Endothelial cell of umbilical vein (primary cell): ENCODE measurements at regions not wholly inside any gene's neighbourhood (a gene's known extent, or its start where the extent isn't known, plus 50 kb on each side); places are given as distances from the start of the nearest gene placed in this dataset.

Experiments used
- BruUV-seq: library from RNA; stranded (reverse); fragments of 400-500 nt; replicated peaks from 2 replicates; lab custom pipeline; 2021; lab: Mats Ljungman, UMichigan
- CTCF ChIA-PET: fragments of 300-600, 350-600 bp; sonication (Branson Sonifier 250); formaldehyde crosslinking; loops from one replicate; lab custom pipeline; 2021; ENCODE audit warnings: antibody characterized with exemption, inconsistent platforms; lab: Charles Lee
- POLR2A ChIA-PET: fragments of 300-600, 350-600 bp; sonication (Branson Sonifier 250); formaldehyde crosslinking; loops from one replicate; lab custom pipeline; 2021; ENCODE audit warnings: antibody characterized with exemption, inconsistent platforms; lab: Charles Lee
- DNase-seq: peaks from one replicate; pipeline ENCODE4 v3.0.0-alpha.2; 2011; ENCODE audit warnings: low read depth, low spot score
- FAIRE-seq: peaks from 2 replicates; lab custom pipeline; 2011; peaks lifted over from hg19 to GRCh38; lab: Jason Lieb, UNC
- H2AFZ ChIP-seq: 2 replicates; pipeline ENCODE4 v1.6.0; 2012; ENCODE audit warnings: low read depth, low read length, control low read depth, inconsistent platforms
- H3K27ac ChIP-seq: 2 replicates; pipeline ENCODE4 v1.5.1; 2011; ENCODE audit warnings: low read depth, mild to moderate bottlenecking, control low read depth, low read length, moderate library complexity; ENCODE audit not compliant: insufficient read depth
- H3K27me3 ChIP-seq, 2 experiments: 2 replicates each; pipeline versions ENCODE4 v1.6.0 to v1.6.1; 2011; ENCODE audit warnings: low read length in 2 of 2, mixed read lengths in 1 of 2; ENCODE audit not compliant: control insufficient read depth in 2 of 2, insufficient read depth in 2 of 2
- H3K36me3 ChIP-seq, 2 experiments: 2 replicates in 1 of 2; 3 replicates in 1 of 2; pipeline ENCODE4 v1.5.1; 2011; ENCODE audit warnings: low read length in 2 of 2, mild to moderate bottlenecking in 1 of 2, moderate library complexity in 1 of 2; ENCODE audit not compliant: control insufficient read depth in 2 of 2, insufficient read depth in 2 of 2; ENCODE audit errors: extremely low read depth in 1 of 2
- H3K4me1 ChIP-seq: 3 replicates; pipeline ENCODE4 v1.5.1; 2011; ENCODE audit warnings: mild to moderate bottlenecking, low read length; ENCODE audit not compliant: control insufficient read depth, insufficient read depth; ENCODE audit errors: extremely low read depth
- H3K4me2 ChIP-seq: 2 replicates; pipeline ENCODE4 v1.6.1; 2011; ENCODE audit warnings: low read length, control low read depth, mixed read lengths; ENCODE audit not compliant: insufficient read depth
- H3K4me3 ChIP-seq, 3 experiments: fragments of 200-600 bp in 1 of 3; sonication (generic), shearing (Covaris generic) in 1 of 3; replicated peaks in 1 of 3; 2 replicates each; pipeline ENCODE4 v1.5.1; 2011 to 2016; ENCODE audit warnings: control low read depth in 3 of 3, low read length in 3 of 3, mild to moderate bottlenecking in 2 of 3, inconsistent platforms in 1 of 3, low read depth in 1 of 3, moderate library complexity in 1 of 3; ENCODE audit not compliant: insufficient read depth in 1 of 3
- H3K79me2 ChIP-seq: 2 replicates; pipeline ENCODE4 v1.6.0; 2012; ENCODE audit warnings: low read length, inconsistent platforms; ENCODE audit not compliant: control insufficient read depth, insufficient read depth
- H3K9ac ChIP-seq: replicated peaks from 2 replicates; pipeline ENCODE3; 2011; ENCODE audit warnings: low read length, control low read depth; ENCODE audit not compliant: insufficient read depth; ENCODE audit errors: extremely low read depth
- H3K9me1 ChIP-seq: replicated peaks from 3 replicates; pipeline ENCODE4 v1.6.0; 2011; ENCODE audit warnings: mild to moderate bottlenecking, low read length; ENCODE audit not compliant: control insufficient read depth, insufficient read depth; ENCODE audit errors: extremely low read depth
- H3K9me3 ChIP-seq: replicated peaks from 2 replicates; pipeline ENCODE4 v1.5.1; 2012; ENCODE audit warnings: low read length, inconsistent platforms; ENCODE audit not compliant: control insufficient read depth, insufficient read depth
- H4K20me1 ChIP-seq: replicated peaks from 2 replicates; pipeline ENCODE3; 2011; ENCODE audit warnings: mild to moderate bottlenecking, low read length; ENCODE audit not compliant: control insufficient read depth, insufficient read depth; ENCODE audit errors: extremely low read depth
- EZH2 ChIP-seq: IDR thresholded peaks from 2 replicates; pipeline ENCODE4 v1.6.1; 2012; ENCODE audit warnings: borderline replicate concordance, low read depth, mild to moderate bottlenecking, moderate library complexity, low read length, inconsistent platforms; ENCODE audit not compliant: severe bottlenecking
- FOS ChIP-seq: IDR thresholded peaks from 2 replicates; pipeline ENCODE4 v1.6.1; 2011; ENCODE audit warnings: mild to moderate bottlenecking, low read length, moderate library complexity, borderline replicate concordance; ENCODE audit not compliant: insufficient read depth
- GATA2 ChIP-seq: IDR thresholded peaks from 2 replicates; pipeline ENCODE4 v1.7.0; 2011; ENCODE audit warnings: low read depth, mild to moderate bottlenecking, moderate library complexity, mixed read lengths, low read length; ENCODE audit not compliant: insufficient read length, insufficient read depth
- JUN ChIP-seq: IDR thresholded peaks from 2 replicates; pipeline ENCODE4 v1.6.1; 2011; ENCODE audit warnings: borderline replicate concordance, low read depth; ENCODE audit not compliant: insufficient read length, insufficient read depth
- POLR2AphosphoS5 ChIP-seq: IDR thresholded peaks from 2 replicates; pipeline ENCODE4 v1.6.1; 2012; ENCODE audit warnings: low read depth, mild to moderate bottlenecking, control low read depth, low read length, moderate library complexity; ENCODE audit not compliant: insufficient read depth
- dilution Hi-C: fragments of 300-500 bp; cut with MboI; formaldehyde crosslinking; loops from one replicate; pipeline ENCODE4 v1.15.0; 2019; ENCODE audit warnings: low sequenced_read_pairs; ENCODE audit not compliant: extremely low pct_ligation_motif_present
- intact Hi-C: fragments of 100-400 bp; cut with micrococcal nuclease; formaldehyde crosslinking; loops from one replicate; pipeline ENCODE4 v1.10.0; 2022
- TF ChIP-seq, protein P1 (sequence below), 2 donors: IDR thresholded peaks; 1 replicate in 1 of 2; 2 replicates in 1 of 2; pipeline ENCODE4 v1.5.1; 2011; ENCODE audit warnings: low read length in 2 of 2, mild to moderate bottlenecking in 2 of 2, moderate library complexity in 2 of 2, control low read depth in 1 of 2, inconsistent platforms in 1 of 2, low read depth in 1 of 2; ENCODE audit not compliant: insufficient read depth in 1 of 2; ENCODE audit errors: extremely low read depth in 1 of 2

DNA sequence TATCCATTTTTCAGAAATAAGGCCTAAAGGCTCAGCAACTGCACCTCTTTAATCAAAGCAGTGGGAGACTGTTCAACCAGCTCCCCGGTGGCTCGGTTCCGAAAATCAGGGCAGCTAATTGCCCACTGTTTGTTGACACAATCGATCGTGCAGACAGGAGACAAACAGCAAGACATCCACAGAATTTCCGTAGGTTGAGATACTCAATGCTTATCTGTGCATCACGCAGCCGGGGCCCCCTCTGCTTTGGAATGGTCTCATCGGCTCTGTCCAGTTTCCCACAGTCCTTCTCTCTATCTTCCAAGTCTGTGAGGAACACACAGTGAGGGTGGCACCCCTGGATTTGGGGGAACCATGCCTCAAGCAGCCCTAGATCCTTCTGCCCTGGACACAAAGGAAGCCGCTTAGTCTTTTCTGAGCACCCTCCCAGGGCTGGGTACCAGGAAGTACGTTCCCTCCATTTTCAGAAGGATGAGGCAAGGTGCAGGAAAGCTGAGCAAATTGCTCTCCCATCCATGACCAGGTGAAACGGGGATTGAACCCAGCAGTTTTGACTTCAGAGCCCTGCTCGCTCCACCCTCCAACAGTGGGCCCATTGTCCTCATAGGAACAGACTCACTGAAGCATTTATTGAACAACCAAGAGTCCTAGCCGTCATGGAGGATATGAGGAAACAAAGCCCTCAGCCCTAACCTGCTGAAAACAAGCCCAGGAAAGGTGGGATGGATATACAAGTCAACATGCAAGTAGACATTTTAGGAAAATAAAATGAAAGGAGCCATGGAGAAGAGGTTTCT, 70.7 kb downstream of the C16orf95 start:
- no peak overlapping the region for H3K9ac ChIP-seq
- no peak overlapping the region for H2AFZ ChIP-seq
- no peaks in the 10 kb centered on the region for H3K79me2 ChIP-seq
- intact Hi-C loops (no loop called here), dilution Hi-C loops (no loop called here)
- no peaks in the 10 kb centered on the region for H4K20me1 ChIP-seq
- no peaks in the 10 kb centered on the region for H3K9me3 ChIP-seq
- H3K4me2 ChIP-seq: no peak overlapping the region
- no TSS peak for BruUV-seq
- H3K4me3 ChIP-seq: no peak overlapping the region
- no peak for TF ChIP-seq GATA2
- no peak for TF ChIP-seq EZH2
- TF ChIP-seq POLR2AphosphoS5: no peak
- TF ChIP-seq FOS: no peak
- ChIA-PET CTCF (interaction anchor here (0.9 to 1.2 kb wide), 2 partner anchors 12 kb away, joined by 3 read pairs; no protein-coding TSS in a partner anchor), POLR2A (no interaction called here)
- no peaks in the 10 kb centered on the region for H3K9me1 ChIP-seq
- DNase-seq (no peak), FAIRE-seq (no peak)
- H3K27me3 ChIP-seq: peaks cover 1 to 13% of the 10 kb centered on the region in 2 experiments
- no peaks in the 10 kb centered on the region for H3K36me3 ChIP-seq
- H3K4me1 ChIP-seq: no peaks in the 10 kb centered on the region
- H3K27ac ChIP-seq: no peak overlapping the region

DNA sequence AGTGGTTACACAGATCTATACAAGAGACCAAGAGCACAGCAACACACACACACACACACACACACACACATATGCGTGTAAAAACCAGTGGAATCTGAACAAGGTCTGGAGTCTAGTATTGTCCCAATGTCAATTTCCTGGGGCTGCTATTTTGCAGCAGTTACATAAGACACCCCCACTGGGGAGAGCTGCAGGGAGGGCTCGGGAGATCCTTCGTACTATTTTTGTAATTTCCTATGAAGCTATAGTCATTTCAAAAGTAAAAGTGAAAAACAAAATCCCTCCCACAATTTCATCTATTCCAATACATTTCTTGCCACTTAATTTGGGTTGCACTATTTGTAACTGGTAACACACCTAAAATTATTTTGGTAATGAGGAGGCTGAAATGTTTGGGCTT, 68.5 kb downstream of the C16orf95 start:
- Histone ChIP-seq H3K4me1 (no peaks in the 10 kb centered on the region), H3K9me1 (no peaks in the 10 kb centered on the region), H3K27ac (no peak overlapping the region), H3K4me3 (no peak overlapping the region), H2AFZ (no peak overlapping the region), H3K27me3 (peaks cover 2 to 10% of the 10 kb centered on the region in 2 experiments), H4K20me1 (no peaks in the 10 kb centered on the region), H3K79me2 (no peaks in the 10 kb centered on the region), H3K9me3 (no peaks in the 10 kb centered on the region), H3K9ac (no peak overlapping the region), H3K36me3 (no peaks in the 10 kb centered on the region), H3K4me2 (no peak overlapping the region)
- TF ChIP-seq JUN (no peak), EZH2 (no peak), GATA2 (no peak), FOS (no peak)
- TF ChIP-seq, protein P1, sequence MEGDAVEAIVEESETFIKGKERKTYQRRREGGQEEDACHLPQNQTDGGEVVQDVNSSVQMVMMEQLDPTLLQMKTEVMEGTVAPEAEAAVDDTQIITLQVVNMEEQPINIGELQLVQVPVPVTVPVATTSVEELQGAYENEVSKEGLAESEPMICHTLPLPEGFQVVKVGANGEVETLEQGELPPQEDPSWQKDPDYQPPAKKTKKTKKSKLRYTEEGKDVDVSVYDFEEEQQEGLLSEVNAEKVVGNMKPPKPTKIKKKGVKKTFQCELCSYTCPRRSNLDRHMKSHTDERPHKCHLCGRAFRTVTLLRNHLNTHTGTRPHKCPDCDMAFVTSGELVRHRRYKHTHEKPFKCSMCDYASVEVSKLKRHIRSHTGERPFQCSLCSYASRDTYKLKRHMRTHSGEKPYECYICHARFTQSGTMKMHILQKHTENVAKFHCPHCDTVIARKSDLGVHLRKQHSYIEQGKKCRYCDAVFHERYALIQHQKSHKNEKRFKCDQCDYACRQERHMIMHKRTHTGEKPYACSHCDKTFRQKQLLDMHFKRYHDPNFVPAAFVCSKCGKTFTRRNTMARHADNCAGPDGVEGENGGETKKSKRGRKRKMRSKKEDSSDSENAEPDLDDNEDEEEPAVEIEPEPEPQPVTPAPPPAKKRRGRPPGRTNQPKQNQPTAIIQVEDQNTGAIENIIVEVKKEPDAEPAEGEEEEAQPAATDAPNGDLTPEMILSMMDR (IDR thresholded peaks at IDR 0.05; ENCODE audit: extremely low read depth in 1 of 2, insufficient read depth in 1 of 2, low read depth in 1 of 2, low read length in 2 of 2): no peak
- ChIA-PET CTCF (no interaction called here), POLR2A (no interaction called here)
- BruUV-seq: no TSS peak
- DNase-seq: no peak
- FAIRE-seq: no peak
- intact Hi-C loops (no loop called here), dilution Hi-C loops (no loop called here)
